NCI-H345 (cell line): ENCODE measurements at regions not wholly inside any gene's neighbourhood (a gene's known extent, or its start where the extent isn't known, plus 50 kb on each side); places are given as distances from the start of the nearest gene placed in this dataset.
"Not testable (repeated sequence)": the region's sequence is repeated elsewhere in the genome, so short reads cannot be mapped to it uniquely, and the experiment has no call there.

ENCODE experiments used
- DNase-seq: peaks from one replicate; lab custom pipeline; 2025; lab: John Stamatoyannopoulos, UW

- DNase-seq: no peak
Measured at GRCh38 chr18:29855637-29856036, 1186.9 kb downstream of the DSC3 start.

- DNase-seq: no peak
Measured at GRCh38 chr18:29853126-29853525, 1189.4 kb downstream of the DSC3 start.

GRCh38 chr18:29849144-29849543 lies 1193.4 kb downstream of the DSC3 start:
- no peak for DNase-seq

GRCh38 chr18:29841631-29842030 lies 1200.9 kb downstream of the DSC3 start:
- no peak for DNase-seq

- no peak for DNase-seq
Measured at GRCh38 chr18:29840089-29840488, 1202.5 kb downstream of the DSC3 start.

- not testable (repeated sequence) for DNase-seq
Measured at GRCh38 chr18:29838961-29839360, 1203.6 kb downstream of the DSC3 start.

GRCh38 chr18:29838556-29838955 lies 1204.0 kb downstream of the DSC3 start:
- DNase-seq: no peak

GRCh38 chr18:29823671-29824070 lies 1218.9 kb downstream of the DSC3 start:
- no peak for DNase-seq

GRCh38 chr18:29821544-29821943 lies 1221.0 kb downstream of the DSC3 start:
- no peak for DNase-seq

GRCh38 chr18:29811519-29811918 lies 1231.0 kb downstream of the DSC3 start:
- no peak for DNase-seq

- no peak for DNase-seq
Measured at GRCh38 chr18:29780816-29781215, 1261.7 kb downstream of the DSC3 start.

- no peak for DNase-seq
Measured at GRCh38 chr18:29779096-29779495, 1263.4 kb downstream of the DSC3 start.

GRCh38 chr18:29753379-29753778 lies 1289.2 kb downstream of the DSC3 start:
- DNase-seq: no peak

GRCh38 chr18:29749704-29750103 lies 1292.8 kb downstream of the DSC3 start:
- no peak for DNase-seq

- DNase-seq: no peak
Measured at GRCh38 chr18:29741461-29741860, 1301.1 kb downstream of the DSC3 start.

GRCh38 chr18:29737620-29738019 lies 1304.9 kb downstream of the DSC3 start:
- DNase-seq: no peak

- DNase-seq: no peak
Measured at GRCh38 chr18:29737190-29737589, 1305.4 kb downstream of the DSC3 start.

- DNase-seq: no peak
Measured at GRCh38 chr18:29730073-29730472, 1312.5 kb downstream of the DSC3 start.

- no peak for DNase-seq
Measured at GRCh38 chr18:29726646-29727045, 1315.9 kb downstream of the DSC3 start.

GRCh38 chr18:29723486-29723885 lies 1319.1 kb downstream of the DSC3 start:
- DNase-seq: not testable (repeated sequence)

- not testable (repeated sequence) for DNase-seq
Measured at GRCh38 chr18:29715960-29716359, 1326.6 kb downstream of the DSC3 start.

GRCh38 chr18:29712785-29713184 lies 1329.8 kb downstream of the DSC3 start:
- DNase-seq: no peak

GRCh38 chr18:29711932-29712331 lies 1330.6 kb downstream of the DSC3 start:
- DNase-seq: no peak

- no peak for DNase-seq
Measured at GRCh38 chr18:29693334-29693733, 1349.2 kb downstream of the DSC3 start.

GRCh38 chr18:29681578-29681977 lies 1361.0 kb downstream of the DSC3 start:
- no peak for DNase-seq
